SHP77 (cell line): ENCODE measurements at regions not wholly inside any gene's neighbourhood (a gene's known extent, or its start where the extent isn't known, plus 50 kb on each side); places are given as distances from the start of the nearest gene placed in this dataset.
A peak's percentile ranks its signal among the peaks of the same experiment; 100 is the strongest.

Experiments used
- DNase-seq, 2 experiments: peaks; one replicate each; lab custom pipeline; 2025; lab: John Stamatoyannopoulos, UW

DNA sequence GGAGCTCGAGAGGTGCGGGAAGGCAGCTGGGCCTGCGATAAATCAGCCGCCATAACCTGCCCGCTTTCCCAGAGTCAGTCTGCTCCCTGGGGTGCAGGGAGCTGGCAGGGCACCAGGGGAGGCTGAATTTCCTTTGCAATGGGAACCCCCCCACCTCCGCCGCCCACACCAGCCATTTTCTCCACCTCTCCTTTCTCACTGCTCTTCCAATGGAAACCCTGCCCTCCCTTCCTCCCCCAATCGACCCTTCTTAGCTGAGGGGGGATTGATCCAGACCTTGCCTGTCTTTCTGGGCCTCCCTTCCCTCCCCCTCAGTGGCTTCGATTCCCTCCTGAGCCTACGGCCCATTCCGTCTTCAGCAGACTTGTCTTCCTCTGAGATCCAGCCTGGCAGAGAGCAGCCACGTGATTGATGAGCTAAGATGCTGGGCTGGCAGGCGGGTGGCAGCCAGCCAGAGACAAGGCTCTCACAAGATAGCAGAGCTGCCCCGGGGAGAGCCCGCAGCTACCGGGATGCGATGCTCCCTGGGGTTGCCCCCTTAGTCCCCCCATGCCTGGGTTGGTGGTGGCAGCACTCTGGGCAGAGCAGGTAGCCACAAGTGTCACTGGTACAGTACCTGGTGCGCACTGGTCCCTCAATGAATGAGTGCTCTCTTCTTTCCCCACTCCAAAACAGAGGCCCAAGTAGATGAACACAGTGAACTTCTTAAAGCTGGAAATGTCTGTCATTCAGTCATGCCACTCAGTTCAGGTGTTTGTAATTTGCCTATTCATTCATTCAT is 53.7 kb upstream of the FABP6 start:
- peak; percentile 40 to 43 for DNase-seq

DNA sequence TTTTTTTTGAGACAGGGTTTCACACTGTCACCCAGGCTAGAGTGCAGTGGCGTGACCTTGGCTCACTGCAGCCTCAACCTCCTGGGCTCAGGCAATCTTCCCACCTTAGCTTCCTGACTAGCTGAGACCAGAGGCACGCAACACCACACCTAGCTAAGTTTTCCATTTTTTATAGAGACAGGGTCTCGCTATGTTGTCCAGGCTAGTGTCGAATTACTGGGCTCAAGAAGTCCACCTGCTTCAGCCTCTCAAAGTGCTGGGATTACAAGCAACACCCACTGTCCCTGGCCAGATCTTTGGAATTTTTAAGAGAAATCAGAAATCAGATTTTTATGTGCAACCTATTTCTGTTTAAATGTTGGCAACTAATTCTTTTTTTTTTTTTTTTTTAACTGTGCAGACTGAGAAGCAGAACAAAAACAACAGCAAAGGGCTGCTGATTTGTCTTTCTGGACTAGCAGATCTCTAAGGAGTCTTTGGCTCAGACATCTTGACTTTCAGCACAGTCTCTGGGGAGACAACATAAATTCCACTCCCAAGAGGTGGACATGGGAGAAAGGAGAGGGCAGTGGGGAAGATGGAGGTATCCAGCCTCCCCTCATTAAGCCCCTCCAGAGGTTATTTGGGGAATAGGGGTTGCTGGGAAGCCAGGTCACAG is 54.4 kb upstream of the FABP6 start:
- DNase-seq, result no peak

DNA sequence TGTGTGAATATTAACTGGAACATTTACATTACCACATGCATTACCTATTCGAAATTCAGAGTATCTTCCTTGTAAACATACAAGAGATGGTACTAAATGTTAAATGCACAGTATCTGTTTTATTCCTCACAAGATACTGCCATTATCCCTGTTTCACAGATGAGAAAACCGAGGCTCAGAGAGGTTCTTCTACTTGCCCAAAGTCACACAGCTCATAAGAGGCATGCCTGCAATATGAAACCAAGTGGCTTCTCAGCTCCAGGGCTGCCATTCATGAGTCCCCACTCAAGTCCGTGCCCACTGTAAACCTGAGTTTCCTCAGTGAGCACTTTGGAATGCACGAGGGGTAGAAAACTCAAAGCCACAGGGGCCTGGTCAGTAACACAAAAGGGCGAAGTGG is 55.0 kb upstream of the FABP6 start:
- no peak for DNase-seq

DNA sequence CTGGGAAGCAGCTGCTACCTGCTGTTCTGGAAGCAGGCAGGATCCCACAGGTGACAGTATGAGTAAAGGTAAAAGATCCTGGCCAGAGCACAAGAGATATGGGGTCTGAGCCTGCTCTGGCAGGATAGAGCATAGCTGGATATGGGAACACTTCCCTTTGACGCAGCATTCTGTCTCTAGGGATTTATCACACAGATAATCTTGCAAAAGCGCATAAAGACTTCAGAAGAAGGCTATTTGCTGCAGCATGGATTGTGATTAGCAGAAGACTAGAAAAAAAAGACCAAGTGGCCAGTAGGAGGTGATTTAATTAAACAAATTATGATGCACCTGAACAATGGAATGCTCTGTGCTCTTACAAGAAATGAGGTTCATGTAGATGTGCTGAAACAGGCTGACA is 52.4 kb upstream of the PWWP2A start:
- no peak for DNase-seq

DNA sequence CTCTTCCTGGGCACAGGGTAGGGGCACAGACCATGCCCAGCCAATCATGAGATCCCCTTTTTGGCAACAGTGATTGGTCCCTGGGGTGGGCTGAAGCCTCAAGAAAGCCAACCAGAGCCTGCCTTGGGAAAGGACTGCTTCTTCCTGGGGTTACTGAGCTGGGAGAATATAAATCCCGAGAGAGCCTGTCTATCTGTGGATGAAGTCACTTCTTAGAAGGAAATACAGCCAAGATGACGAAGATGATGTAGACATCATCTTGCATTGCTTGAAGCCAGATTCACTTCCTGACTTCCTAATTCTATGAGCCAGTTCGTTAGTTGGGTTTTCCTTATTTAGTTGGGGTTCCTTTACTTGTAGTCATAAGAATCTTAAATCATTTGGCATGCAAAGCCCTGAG is 50.1 kb upstream of the PWWP2A start:
- DNase-seq, result no peak
